Right renal cortex interstitium (tissue), 3 donors: ENCODE measurements at regions not wholly inside any gene's neighbourhood (a gene's known extent, or its start where the extent isn't known, plus 50 kb on each side); places are given as distances from the start of the nearest gene placed in this dataset.

Experiments
- DNase-seq, 3 donors: peaks; one replicate each; pipeline ENCODE4 v3.0.0-alpha.2; 2013; ENCODE audit warnings: low read depth in 3 of 3, low spot score in 2 of 3

GRCh38 chr15:69955240-69955894, 142.3 kb downstream of the TLE3 start:
- no peak for DNase-seq

- no peak for DNase-seq
Observed at GRCh38 chr15:69956417-69956816, 141.3 kb downstream of the TLE3 start.

- no peak for DNase-seq
Observed at GRCh38 chr15:69957175-69957574, 140.5 kb downstream of the TLE3 start.

GRCh38 chr15:69958496-69959084, 139.1 kb downstream of the TLE3 start:
- no peak for DNase-seq

- no peak for DNase-seq
Observed at GRCh38 chr15:69962561-69962960, 135.2 kb downstream of the TLE3 start.

- DNase-seq = no peak
Observed at GRCh38 chr15:69963385-69963784, 134.3 kb downstream of the TLE3 start.

- DNase-seq = no peak
Observed at GRCh38 chr15:69971771-69972170, 125.9 kb downstream of the TLE3 start.

GRCh38 chr15:69972436-69972835, 125.3 kb downstream of the TLE3 start:
- DNase-seq = no peak

GRCh38 chr15:69973102-69973714, 124.5 kb downstream of the TLE3 start:
- DNase-seq = peak in 2 of 3 donors; percentile 19 to 23

- no peak for DNase-seq
Observed at GRCh38 chr15:69973880-69974279, 123.8 kb downstream of the TLE3 start.

- no peak for DNase-seq
Observed at GRCh38 chr15:69974321-69974720, 123.4 kb downstream of the TLE3 start.

GRCh38 chr15:69976366-69976994, 121.2 kb downstream of the TLE3 start:
- DNase-seq = peak; percentile 52 to 71 (median 61)

- DNase-seq = no peak
Observed at GRCh38 chr15:69978603-69979002, 119.1 kb downstream of the TLE3 start.

GRCh38 chr15:69979262-69979661, 118.5 kb downstream of the TLE3 start:
- no peak for DNase-seq

- DNase-seq = no peak
Observed at GRCh38 chr15:69979783-69980182, 117.9 kb downstream of the TLE3 start.

- DNase-seq = no peak
Observed at GRCh38 chr15:69980341-69981059, 117.2 kb downstream of the TLE3 start.

GRCh38 chr15:69982037-69982436, 115.7 kb downstream of the TLE3 start:
- DNase-seq = no peak

GRCh38 chr15:69983696-69984265, 113.9 kb downstream of the TLE3 start:
- no peak for DNase-seq

GRCh38 chr15:69987492-69988489, 109.9 kb downstream of the TLE3 start:
- no peak for DNase-seq
